Glutamatergic neuron (in vitro differentiated cells): ENCODE measurements at regions not wholly inside any gene's neighbourhood (a gene's known extent, or its start where the extent isn't known, plus 50 kb on each side); places are given as distances from the start of the nearest gene placed in this dataset.
"Not testable (repeated sequence)": the region's sequence is repeated elsewhere in the genome, so short reads cannot be mapped to it uniquely, and the experiment has no call there.

Source experiments
- DNase-seq: peaks from one replicate; pipeline ENCODE4 v3.0.0; 2022
- H3K27ac Mint-ChIP-seq: one replicate; pipeline ENCODE4 v1.8.0; 2020; ENCODE audit warnings: mild to moderate bottlenecking, mixed read lengths, inconsistent platforms; ENCODE audit not compliant: unreplicated experiment
- H3K27me3 Mint-ChIP-seq: one replicate; pipeline ENCODE4 v1.8.0; 2020; ENCODE audit warnings: mild to moderate bottlenecking, moderate library complexity, mixed read lengths, inconsistent platforms; ENCODE audit not compliant: unreplicated experiment
- H3K36me3 Mint-ChIP-seq: one replicate; pipeline ENCODE4 v1.8.0; 2020; ENCODE audit warnings: mild to moderate bottlenecking, mixed read lengths, inconsistent platforms; ENCODE audit not compliant: unreplicated experiment
- H3K4me1 Mint-ChIP-seq: one replicate; pipeline ENCODE4 v1.8.0; 2020; ENCODE audit warnings: mild to moderate bottlenecking, low read depth, mixed read lengths, inconsistent platforms; ENCODE audit not compliant: unreplicated experiment
- H3K4me3 Mint-ChIP-seq: one replicate; pipeline ENCODE4 v1.8.0; 2020; ENCODE audit warnings: mild to moderate bottlenecking, mixed read lengths, inconsistent platforms; ENCODE audit not compliant: unreplicated experiment
- H3K9me3 Mint-ChIP-seq: one replicate; pipeline ENCODE4 v1.8.0; 2020; ENCODE audit warnings: mild to moderate bottlenecking, moderate library complexity, mixed read lengths, inconsistent platforms; ENCODE audit not compliant: unreplicated experiment
- CTCF ChIP-seq: fragments of 200-600 bp; sonication (generic); IDR thresholded peaks from one replicate; pipeline ENCODE4 v1.5.0; 2021; ENCODE audit not compliant: partially characterized antibody, unreplicated experiment

- peak; percentile 23 for TF ChIP-seq CTCF
- H3K9me3 Mint-ChIP-seq, H3K4me3 Mint-ChIP-seq, H3K36me3 Mint-ChIP-seq, H3K27ac Mint-ChIP-seq, H3K27me3 Mint-ChIP-seq, H3K4me1 Mint-ChIP-seq, DNase-seq: not testable (repeated sequence)
Observed at GRCh38 chr5:98030273-98030672, 743.2 kb upstream of the RGMB start.

GRCh38 chr5:98031036-98031435, 742.4 kb upstream of the RGMB start:
- H3K9me3 Mint-ChIP-seq, DNase-seq, H3K4me3 Mint-ChIP-seq, H3K4me1 Mint-ChIP-seq, H3K27ac Mint-ChIP-seq, H3K27me3 Mint-ChIP-seq: not testable (repeated sequence)
- peaks cover 10% of the 10 kb centered on the region for H3K36me3 Mint-ChIP-seq

GRCh38 chr5:98031496-98031895, 742.0 kb upstream of the RGMB start:
- peaks cover 2% of the 10 kb centered on the region for H3K9me3 Mint-ChIP-seq
- peaks cover 10% of the 10 kb centered on the region for H3K36me3 Mint-ChIP-seq
- H3K27ac Mint-ChIP-seq: no peak overlapping the region
- no peak overlapping the region for H3K4me3 Mint-ChIP-seq
- no peaks in the 10 kb centered on the region for H3K4me1 Mint-ChIP-seq
- no peak for TF ChIP-seq CTCF
- H3K27me3 Mint-ChIP-seq: peaks cover 2% of the 10 kb centered on the region
- no peak for DNase-seq

- Mint-ChIP-seq H3K36me3 (peaks cover 10% of the 10 kb centered on the region), H3K4me1 (no peaks in the 10 kb centered on the region), H3K27ac (no peak overlapping the region), H3K9me3 (peaks cover 2% of the 10 kb centered on the region), H3K27me3 (peaks cover 2% of the 10 kb centered on the region), H3K4me3 (no peak overlapping the region)
- TF ChIP-seq CTCF: no peak
- no peak for DNase-seq
Observed at GRCh38 chr5:98031926-98032325, 741.5 kb upstream of the RGMB start.

GRCh38 chr5:98041661-98042060, 731.8 kb upstream of the RGMB start:
- no peaks in the 10 kb centered on the region for H3K36me3 Mint-ChIP-seq
- no peak for DNase-seq
- no peaks in the 10 kb centered on the region for H3K9me3 Mint-ChIP-seq
- H3K4me1 Mint-ChIP-seq: peaks cover 14% of the 10 kb centered on the region
- peak overlapping the region; percentile 3 for H3K27ac Mint-ChIP-seq
- TF ChIP-seq CTCF: no peak
- peaks cover 1% of the 10 kb centered on the region for H3K27me3 Mint-ChIP-seq
- no peak overlapping the region for H3K4me3 Mint-ChIP-seq

- no peaks in the 10 kb centered on the region for H3K9me3 Mint-ChIP-seq
- DNase-seq: no peak
- peaks cover 14% of the 10 kb centered on the region for H3K4me1 Mint-ChIP-seq
- H3K36me3 Mint-ChIP-seq: no peaks in the 10 kb centered on the region
- H3K4me3 Mint-ChIP-seq: no peak overlapping the region
- no peak for TF ChIP-seq CTCF
- H3K27ac Mint-ChIP-seq: no peak overlapping the region
- peaks cover 1% of the 10 kb centered on the region for H3K27me3 Mint-ChIP-seq
Observed at GRCh38 chr5:98042521-98042920, 730.9 kb upstream of the RGMB start.
